T-helper 17 cell (primary cell): ENCODE measurements at regions not wholly inside any gene's neighbourhood (a gene's known extent, or its start where the extent isn't known, plus 50 kb on each side); places are given as distances from the start of the nearest gene placed in this dataset.

Experiments
- ATAC-seq: fragments of 150-1000 bp; cut with Tn5 transposase; 2 replicates; pipeline ENCODE4 v1.10.0; 2021; ENCODE audit warnings: mild to moderate bottlenecking, moderate library complexity
- DNase-seq, 3 donors: peaks; one replicate each; pipeline versions ENCODE4 v3.0.0 to v3.0.0-alpha.2; 2020 to 2021
- H3K9me3 ChIP-seq: one replicate; pipeline ENCODE4 v1.7.0; 2013; ENCODE audit warnings: low read length, mild to moderate bottlenecking; ENCODE audit not compliant: control insufficient read depth, poor library complexity, severe bottlenecking
- H3K27ac Mint-ChIP-seq: one replicate; pipeline ENCODE4 v1.8.0; 2022; ENCODE audit warnings: mild to moderate bottlenecking, moderate library complexity, mixed read lengths
- H3K27me3 Mint-ChIP-seq: one replicate; pipeline ENCODE4 v1.8.0; 2022; ENCODE audit warnings: mixed read lengths
- H3K36me3 Mint-ChIP-seq: one replicate; pipeline ENCODE4 v1.8.0; 2022; ENCODE audit warnings: low read depth, mixed read lengths
- H3K4me1 Mint-ChIP-seq: one replicate; pipeline ENCODE4 v1.8.0; 2022; ENCODE audit warnings: mild to moderate bottlenecking, mixed read lengths
- H3K4me3 Mint-ChIP-seq: one replicate; pipeline ENCODE4 v1.8.0; 2022; ENCODE audit warnings: mild to moderate bottlenecking, moderate library complexity, mixed read lengths

DNA sequence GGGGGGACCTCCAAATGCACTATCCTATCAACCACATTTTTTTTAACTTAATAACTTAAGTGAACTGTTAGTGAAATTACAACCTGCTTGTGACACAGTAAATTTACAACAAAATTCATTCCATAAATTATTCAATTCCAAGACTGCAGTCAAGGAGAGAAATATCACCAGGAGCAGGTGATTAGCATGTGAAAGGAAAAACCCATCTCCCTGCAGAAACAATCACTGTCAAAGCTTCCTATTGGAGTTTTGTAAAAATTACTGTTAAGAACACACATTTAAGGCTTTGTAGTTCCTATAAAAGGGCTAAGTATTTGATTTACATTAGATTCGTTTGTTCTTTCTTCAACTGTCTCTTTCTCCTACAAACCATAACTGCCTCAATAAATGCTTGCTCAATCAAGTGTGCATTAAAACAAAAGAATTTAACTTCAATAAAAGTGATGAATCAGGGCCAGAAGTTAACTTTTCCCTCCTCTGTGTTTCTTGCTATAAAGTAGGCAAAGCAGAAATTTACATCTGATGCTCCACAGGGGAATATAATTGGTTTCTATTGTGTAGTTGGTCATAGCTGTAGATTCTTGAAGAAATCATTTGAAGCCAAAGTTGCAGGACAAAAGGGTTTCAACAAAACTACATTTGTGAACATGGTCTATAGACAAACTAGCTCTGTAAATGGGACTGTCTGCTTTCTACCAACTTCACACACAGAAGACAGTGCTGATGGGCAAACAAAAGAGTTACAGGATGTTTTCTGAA lies 195.1 kb upstream of the PSMD7 start:
- no peak overlapping the region for H3K4me3 Mint-ChIP-seq
- ATAC-seq (no peak), DNase-seq (no peak)
- no peaks in the 10 kb centered on the region for H3K36me3 Mint-ChIP-seq
- H3K27ac Mint-ChIP-seq, result no peak overlapping the region
- H3K9me3 ChIP-seq, result no peaks in the 10 kb centered on the region
- H3K4me1 Mint-ChIP-seq, result no peaks in the 10 kb centered on the region
- peaks cover 12% of the 10 kb centered on the region for H3K27me3 Mint-ChIP-seq

- no peak overlapping the region for H3K4me3 Mint-ChIP-seq
- H3K4me1 Mint-ChIP-seq, result no peaks in the 10 kb centered on the region
- H3K36me3 Mint-ChIP-seq, result no peaks in the 10 kb centered on the region
- no peak for DNase-seq
- peaks cover 12% of the 10 kb centered on the region for H3K27me3 Mint-ChIP-seq
- ATAC-seq, result no peak
- no peak overlapping the region for H3K27ac Mint-ChIP-seq
- no peaks in the 10 kb centered on the region for H3K9me3 ChIP-seq
Measured at GRCh38 chr16:74100395-74101326, 196.0 kb upstream of the PSMD7 start.

- H3K4me3 Mint-ChIP-seq, result no peak overlapping the region
- no peak overlapping the region for H3K27ac Mint-ChIP-seq
- DNase-seq (no peak), ATAC-seq (no peak)
- H3K27me3 Mint-ChIP-seq, result peaks cover 7% of the 10 kb centered on the region
- no peaks in the 10 kb centered on the region for H3K4me1 Mint-ChIP-seq
- no peaks in the 10 kb centered on the region for H3K36me3 Mint-ChIP-seq
- no peaks in the 10 kb centered on the region for H3K9me3 ChIP-seq
Measured at GRCh38 chr16:74099530-74099929, 197.1 kb upstream of the PSMD7 start.

DNA sequence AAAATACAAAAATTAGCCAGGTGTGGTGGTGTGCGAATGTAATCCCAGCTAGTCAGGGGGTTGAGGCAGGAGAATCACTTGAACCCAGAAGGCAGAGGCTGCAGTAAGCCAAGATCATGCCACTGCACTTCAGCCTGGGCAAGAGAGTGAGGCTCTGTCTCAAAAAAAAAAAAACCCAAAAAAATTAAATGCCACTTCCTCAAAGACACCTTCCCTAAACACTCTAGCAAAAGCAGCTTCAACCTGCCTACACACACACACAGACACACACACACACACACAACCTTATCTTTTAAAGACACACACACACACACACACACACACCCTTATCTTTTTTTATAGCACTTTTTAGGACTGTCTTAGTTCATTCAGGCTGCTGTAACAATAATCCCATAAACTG lies 201.7 kb upstream of the PSMD7 start:
- DNase-seq (no peak), ATAC-seq (no peak)
- no peak overlapping the region for H3K4me3 Mint-ChIP-seq
- no peaks in the 10 kb centered on the region for H3K27me3 Mint-ChIP-seq
- H3K9me3 ChIP-seq, result no peaks in the 10 kb centered on the region
- no peaks in the 10 kb centered on the region for H3K4me1 Mint-ChIP-seq
- H3K36me3 Mint-ChIP-seq, result no peaks in the 10 kb centered on the region
- no peak overlapping the region for H3K27ac Mint-ChIP-seq

- Mint-ChIP-seq H3K27ac (no peak overlapping the region), H3K4me1 (no peaks in the 10 kb centered on the region), H3K27me3 (no peaks in the 10 kb centered on the region), H3K36me3 (no peaks in the 10 kb centered on the region), H3K4me3 (no peak overlapping the region)
- H3K9me3 ChIP-seq, result no peaks in the 10 kb centered on the region
- ATAC-seq, result no peak
- DNase-seq, result no peak
Measured at GRCh38 chr16:74094514-74094913, 202.1 kb upstream of the PSMD7 start.

GRCh38 chr16:74092336-74092735 lies 204.3 kb upstream of the PSMD7 start:
- no peak for DNase-seq
- no peak for ATAC-seq
- Mint-ChIP-seq H3K4me3 (no peak overlapping the region), H3K27me3 (no peaks in the 10 kb centered on the region), H3K36me3 (no peaks in the 10 kb centered on the region), H3K4me1 (no peaks in the 10 kb centered on the region), H3K27ac (no peak overlapping the region)
- H3K9me3 ChIP-seq, result no peaks in the 10 kb centered on the region

- no peak for DNase-seq
- H3K4me1 Mint-ChIP-seq, result no peaks in the 10 kb centered on the region
- no peak for ATAC-seq
- H3K27me3 Mint-ChIP-seq, result no peaks in the 10 kb centered on the region
- H3K36me3 Mint-ChIP-seq, result no peaks in the 10 kb centered on the region
- H3K4me3 Mint-ChIP-seq, result no peak overlapping the region
- no peaks in the 10 kb centered on the region for H3K9me3 ChIP-seq
- H3K27ac Mint-ChIP-seq, result no peak overlapping the region
Measured at GRCh38 chr16:74090871-74091270, 205.7 kb upstream of the PSMD7 start.

GRCh38 chr16:74083541-74083940 lies 213.1 kb upstream of the PSMD7 start:
- H3K36me3 Mint-ChIP-seq, result no peaks in the 10 kb centered on the region
- no peak overlapping the region for H3K4me3 Mint-ChIP-seq
- ATAC-seq (no peak), DNase-seq (no peak)
- H3K9me3 ChIP-seq, result no peaks in the 10 kb centered on the region
- no peak overlapping the region for H3K27ac Mint-ChIP-seq
- H3K27me3 Mint-ChIP-seq, result no peaks in the 10 kb centered on the region
- H3K4me1 Mint-ChIP-seq, result no peaks in the 10 kb centered on the region

GRCh38 chr16:74080311-74080710 lies 216.3 kb upstream of the PSMD7 start:
- no peaks in the 10 kb centered on the region for H3K9me3 ChIP-seq
- no peaks in the 10 kb centered on the region for H3K4me1 Mint-ChIP-seq
- H3K36me3 Mint-ChIP-seq, result no peaks in the 10 kb centered on the region
- no peak overlapping the region for H3K4me3 Mint-ChIP-seq
- H3K27me3 Mint-ChIP-seq, result no peaks in the 10 kb centered on the region
- no peak for DNase-seq
- no peak for ATAC-seq
- no peak overlapping the region for H3K27ac Mint-ChIP-seq

- Mint-ChIP-seq H3K27ac (no peak overlapping the region), H3K4me3 (no peak overlapping the region), H3K27me3 (no peaks in the 10 kb centered on the region), H3K4me1 (no peaks in the 10 kb centered on the region), H3K36me3 (no peaks in the 10 kb centered on the region)
- no peaks in the 10 kb centered on the region for H3K9me3 ChIP-seq
- DNase-seq, result no peak
- ATAC-seq, result no peak
Measured at GRCh38 chr16:74079232-74079586, 217.4 kb upstream of the PSMD7 start.

- no peaks in the 10 kb centered on the region for H3K4me1 Mint-ChIP-seq
- DNase-seq (no peak), ATAC-seq (no peak)
- no peaks in the 10 kb centered on the region for H3K27me3 Mint-ChIP-seq
- H3K27ac Mint-ChIP-seq, result no peak overlapping the region
- no peaks in the 10 kb centered on the region for H3K36me3 Mint-ChIP-seq
- no peak overlapping the region for H3K4me3 Mint-ChIP-seq
- H3K9me3 ChIP-seq, result no peaks in the 10 kb centered on the region
Measured at GRCh38 chr16:74078511-74079231, 217.9 kb upstream of the PSMD7 start.

GRCh38 chr16:74076568-74076967 lies 220.0 kb upstream of the PSMD7 start:
- Mint-ChIP-seq H3K36me3 (no peaks in the 10 kb centered on the region), H3K27me3 (no peaks in the 10 kb centered on the region), H3K27ac (no peak overlapping the region), H3K4me3 (no peak overlapping the region), H3K4me1 (no peaks in the 10 kb centered on the region)
- DNase-seq (no peak), ATAC-seq (no peak)
- no peaks in the 10 kb centered on the region for H3K9me3 ChIP-seq

GRCh38 chr16:74075393-74075792 lies 221.2 kb upstream of the PSMD7 start:
- Mint-ChIP-seq H3K4me3 (no peak overlapping the region), H3K27me3 (no peaks in the 10 kb centered on the region), H3K4me1 (no peaks in the 10 kb centered on the region), H3K27ac (no peak overlapping the region), H3K36me3 (no peaks in the 10 kb centered on the region)
- DNase-seq, result no peak
- no peaks in the 10 kb centered on the region for H3K9me3 ChIP-seq
- no peak for ATAC-seq
